Stimulated activated CD8-positive, alpha-beta memory T cell treated with anti-CD3 and anti-CD28 coated beads, Interleukin-4, amount 100 ng/mL, for 48 hours (primary cell): ENCODE measurements at regions not wholly inside any gene's neighbourhood (a gene's known extent, or its start where the extent isn't known, plus 50 kb on each side); places are given as distances from the start of the nearest gene placed in this dataset.
"Not testable (repeated sequence)": the region's sequence is repeated elsewhere in the genome, so short reads cannot be mapped to it uniquely, and the experiment has no call there.

ENCODE experiments used
- DNase-seq: peaks from one replicate; pipeline ENCODE4 v3.0.0-alpha.2; 2020

GRCh38 chr11:103733889-103734288, 302.6 kb upstream of the DDI1 start:
- DNase-seq, result no peak

- DNase-seq, result no peak
Observed at GRCh38 chr11:103735497-103736032, 300.9 kb upstream of the DDI1 start.

GRCh38 chr11:103736315-103737036, 300.0 kb upstream of the DDI1 start:
- DNase-seq, result no peak

GRCh38 chr11:103737037-103737622, 299.3 kb upstream of the DDI1 start:
- no peak for DNase-seq

GRCh38 chr11:103737747-103738146, 298.7 kb upstream of the DDI1 start:
- DNase-seq, result no peak

GRCh38 chr11:103739074-103739796, 297.2 kb upstream of the DDI1 start:
- not testable (repeated sequence) for DNase-seq

- no peak for DNase-seq
Observed at GRCh38 chr11:103744496-103745153, 291.8 kb upstream of the DDI1 start.

GRCh38 chr11:103749158-103749557, 287.3 kb upstream of the DDI1 start:
- no peak for DNase-seq

- no peak for DNase-seq
Observed at GRCh38 chr11:103768816-103769215, 267.6 kb upstream of the DDI1 start.

- DNase-seq, result no peak
Observed at GRCh38 chr11:103773059-103773458, 263.4 kb upstream of the DDI1 start.

GRCh38 chr11:103773537-103773936, 262.9 kb upstream of the DDI1 start:
- no peak for DNase-seq

GRCh38 chr11:103779054-103779453, 257.4 kb upstream of the DDI1 start:
- no peak for DNase-seq

- DNase-seq, result no peak
Observed at GRCh38 chr11:103789952-103790351, 246.5 kb upstream of the DDI1 start.

- DNase-seq, result no peak
Observed at GRCh38 chr11:103792981-103793468, 243.4 kb upstream of the DDI1 start.

GRCh38 chr11:103794262-103794661, 242.2 kb upstream of the DDI1 start:
- DNase-seq, result no peak

GRCh38 chr11:103798026-103798425, 238.4 kb upstream of the DDI1 start:
- no peak for DNase-seq

GRCh38 chr11:103798446-103798845, 238.0 kb upstream of the DDI1 start:
- no peak for DNase-seq

- DNase-seq, result no peak
Observed at GRCh38 chr11:103800406-103801114, 235.9 kb upstream of the DDI1 start.

- no peak for DNase-seq
Observed at GRCh38 chr11:103803062-103803461, 233.4 kb upstream of the DDI1 start.

GRCh38 chr11:103805688-103806009, 230.8 kb upstream of the DDI1 start:
- DNase-seq, result no peak

- DNase-seq, result no peak
Observed at GRCh38 chr11:103806130-103806895, 230.1 kb upstream of the DDI1 start.

- no peak for DNase-seq
Observed at GRCh38 chr11:103807806-103808205, 228.6 kb upstream of the DDI1 start.
